H54 (cell line): ENCODE measurements at regions not wholly inside any gene's neighbourhood (a gene's known extent, or its start where the extent isn't known, plus 50 kb on each side); places are given as distances from the start of the nearest gene placed in this dataset.
"Not testable (repeated sequence)": the region's sequence is repeated elsewhere in the genome, so short reads cannot be mapped to it uniquely, and the experiment has no call there.

Experiments used
- DNase-seq: peaks from one replicate; pipeline ENCODE4 v3.0.0; 2011; ENCODE audit warnings: low spot score, mixed read lengths; ENCODE audit not compliant: insufficient read length
- FAIRE-seq: peaks from 3 replicates; lab custom pipeline; 2011; peaks lifted over from hg19 to GRCh38; lab: Jason Lieb, UNC
- POLR2A ChIP-seq: IDR thresholded peaks from 2 replicates; pipeline ENCODE4 v1.6.1; 2011; ENCODE audit warnings: low read depth, mild to moderate bottlenecking, low read length

DNA sequence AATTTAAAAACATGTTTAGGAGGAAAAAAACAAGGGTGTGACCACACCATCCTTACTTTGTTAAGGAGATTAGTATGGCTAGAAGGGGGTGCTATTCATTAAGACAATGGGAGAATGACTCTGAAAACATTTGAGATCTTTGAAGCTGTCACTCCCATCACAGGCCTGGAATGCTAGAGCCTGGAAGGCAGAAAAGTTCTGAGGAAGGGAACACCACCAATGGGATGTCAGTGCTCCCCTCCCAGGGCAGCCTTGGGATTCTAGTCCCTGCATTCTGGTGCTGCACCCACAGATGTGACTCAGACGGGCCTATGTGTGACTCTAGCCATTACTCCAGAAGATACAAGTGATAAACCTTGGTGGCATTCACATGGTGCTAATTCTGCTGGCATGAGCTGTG is 162.2 kb upstream of the ANXA10 start:
- no peak for TF ChIP-seq POLR2A
- FAIRE-seq (no peak), DNase-seq (no peak)

DNA sequence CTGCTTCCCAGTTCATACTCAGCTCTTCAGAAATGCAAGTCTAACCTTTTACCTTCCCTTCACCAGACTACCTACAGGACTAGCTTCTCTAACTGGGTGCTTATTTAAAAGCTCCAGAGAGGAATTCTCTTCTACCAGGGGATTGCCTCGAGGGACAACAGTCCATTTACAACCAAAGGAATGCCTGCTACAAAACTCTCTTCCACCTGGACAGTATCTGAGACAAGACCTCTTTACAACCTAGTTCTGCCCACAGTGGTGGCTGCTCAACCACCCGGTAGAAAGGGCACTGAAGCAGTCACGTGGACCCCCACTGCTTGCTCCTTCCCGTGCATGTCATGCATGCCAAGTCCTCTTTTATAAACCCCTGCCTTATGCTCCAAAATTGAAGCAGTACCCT is 158.1 kb upstream of the ANXA10 start:
- DNase-seq (no peak), FAIRE-seq (no peak)
- TF ChIP-seq POLR2A = no peak

DNA sequence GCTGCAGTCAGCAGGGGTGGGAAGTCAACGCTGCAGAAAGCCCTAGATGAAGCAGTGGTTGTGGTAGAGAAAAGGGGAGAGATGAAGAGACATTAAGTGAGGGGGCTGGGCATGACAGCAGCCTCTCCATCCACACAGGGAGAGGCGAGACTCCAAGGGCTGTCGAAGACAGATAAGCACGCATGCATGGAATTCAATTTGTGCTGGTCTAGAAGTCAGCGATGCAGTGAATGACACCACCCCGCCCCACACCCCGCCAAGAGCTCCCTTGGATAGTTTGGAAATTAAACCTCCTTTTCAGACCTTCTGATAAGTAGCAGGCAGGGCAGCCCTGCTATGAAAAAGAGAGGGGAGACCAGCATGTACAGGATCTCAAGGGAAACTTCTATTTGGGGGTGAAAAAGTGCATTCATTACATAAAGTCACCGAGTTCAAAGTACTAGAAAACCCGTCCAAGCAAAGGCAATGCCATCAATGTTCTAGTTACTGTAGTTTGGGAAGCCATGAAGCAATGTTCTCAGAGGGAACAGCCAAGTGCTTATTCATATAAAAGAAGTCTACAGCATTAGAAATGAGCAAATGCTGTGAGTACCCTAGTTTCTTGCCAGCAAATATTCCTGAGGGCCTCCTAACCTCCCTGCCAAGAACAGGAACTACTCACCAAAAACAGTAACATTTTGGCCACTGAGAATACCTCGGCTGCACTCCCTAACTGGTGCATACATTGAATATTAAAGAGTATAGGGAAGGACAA is 152.3 kb upstream of the ANXA10 start:
- TF ChIP-seq POLR2A = no peak
- FAIRE-seq = no peak
- no peak for DNase-seq

DNA sequence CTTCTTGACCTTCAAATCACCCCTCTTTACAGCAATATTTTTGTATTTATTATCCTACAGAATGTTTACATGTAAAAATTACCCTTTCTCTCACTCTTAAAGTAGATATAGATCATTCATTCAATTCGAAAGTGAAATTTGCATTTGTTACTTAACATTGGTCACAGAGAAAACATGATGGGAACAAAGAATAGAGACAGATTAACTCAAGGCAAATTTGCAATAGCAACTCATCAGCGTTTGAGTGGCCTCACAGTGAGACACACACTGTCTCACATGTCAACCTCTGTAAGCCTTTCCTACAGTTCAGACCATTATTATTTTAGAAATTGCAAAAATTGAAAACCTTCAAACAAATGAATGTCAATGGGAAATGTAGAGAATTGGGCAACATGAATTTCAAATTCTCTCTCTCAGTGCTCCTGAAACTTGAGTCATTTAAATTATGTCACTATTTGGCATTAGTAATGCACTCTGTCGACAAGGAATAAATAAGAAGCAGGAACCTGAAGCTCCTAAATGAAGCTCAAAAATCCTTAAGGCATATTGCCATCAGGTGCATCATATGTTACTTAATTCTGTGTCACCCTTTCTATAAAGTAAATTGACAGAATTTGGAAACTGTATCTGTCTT is 148.3 kb upstream of the ANXA10 start:
- FAIRE-seq (no peak), DNase-seq (no peak)
- no peak for TF ChIP-seq POLR2A

DNA sequence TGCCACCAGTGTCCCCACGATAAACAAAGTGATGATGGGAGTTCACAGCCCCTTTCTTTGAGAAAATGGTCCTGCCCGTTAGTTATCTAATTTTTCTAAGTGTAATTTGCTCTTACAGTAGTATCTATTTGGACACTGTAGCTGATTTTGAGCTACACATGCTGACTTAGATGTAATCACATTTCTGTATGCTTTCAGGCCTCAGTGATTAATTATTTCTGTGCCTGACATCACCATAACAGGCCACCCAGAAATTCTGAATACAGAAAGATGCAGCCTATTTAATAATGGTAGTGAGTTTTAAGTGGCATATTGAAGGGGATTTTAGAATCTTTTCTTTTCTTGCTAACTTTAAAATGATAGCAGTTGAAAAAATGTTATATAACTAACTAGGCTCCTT is 147.6 kb upstream of the ANXA10 start:
- FAIRE-seq = no peak
- no peak for TF ChIP-seq POLR2A
- no peak for DNase-seq

DNA sequence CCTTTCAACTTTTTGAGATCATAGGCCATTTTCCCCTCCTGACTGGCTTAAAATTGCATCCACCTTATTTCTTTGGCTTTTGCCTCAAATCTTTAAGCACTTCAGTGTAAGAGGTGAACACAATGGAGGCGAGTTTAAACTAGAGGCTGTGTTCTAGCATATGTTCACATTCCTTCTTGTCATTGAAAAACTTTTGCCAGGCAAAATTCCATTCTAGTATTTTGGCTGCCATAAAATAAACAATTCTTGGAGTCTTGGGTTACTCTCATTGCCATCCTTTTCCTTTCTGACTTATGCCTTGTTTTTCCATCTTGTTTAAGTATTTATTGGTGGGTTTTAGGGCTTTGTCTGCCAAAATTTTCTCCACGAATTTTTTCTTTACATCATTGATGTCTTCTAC is 137.3 kb upstream of the ANXA10 start:
- DNase-seq (no peak), FAIRE-seq (no peak)
- TF ChIP-seq POLR2A = no peak

- TF ChIP-seq POLR2A = no peak
- FAIRE-seq (no peak), DNase-seq (no peak)
Observed at GRCh38 chr4:167956676-167957075, 135.7 kb upstream of the ANXA10 start.

DNA sequence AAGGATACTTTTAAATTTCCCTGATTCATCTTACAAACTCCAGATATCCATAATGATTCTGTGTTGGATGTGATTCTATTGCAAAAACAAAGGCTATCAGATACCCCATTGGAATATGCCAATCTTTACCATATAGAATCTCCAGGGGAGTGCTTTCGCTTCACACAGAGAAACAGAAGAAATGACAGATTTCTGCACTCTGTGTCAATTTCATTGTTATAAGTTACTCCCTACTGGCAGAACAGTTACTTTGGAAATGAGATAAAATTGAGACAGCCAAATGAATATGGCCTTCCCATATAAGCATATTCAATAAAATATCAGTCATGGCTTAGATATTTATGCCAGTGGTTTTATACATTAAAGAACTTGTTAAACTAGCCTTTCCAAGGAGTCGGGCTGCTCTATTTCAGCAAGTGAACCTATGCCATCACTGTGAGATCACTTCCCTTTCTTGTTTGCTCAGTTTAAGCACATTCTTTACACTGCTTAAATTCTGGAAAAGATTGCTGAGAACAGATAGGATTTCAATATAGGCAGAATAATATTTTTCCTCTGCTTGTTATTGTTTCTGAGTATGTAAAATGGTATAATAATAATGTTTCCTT is 127.5 kb upstream of the ANXA10 start:
- no peak for DNase-seq
- no peak for TF ChIP-seq POLR2A
- FAIRE-seq = no peak

DNA sequence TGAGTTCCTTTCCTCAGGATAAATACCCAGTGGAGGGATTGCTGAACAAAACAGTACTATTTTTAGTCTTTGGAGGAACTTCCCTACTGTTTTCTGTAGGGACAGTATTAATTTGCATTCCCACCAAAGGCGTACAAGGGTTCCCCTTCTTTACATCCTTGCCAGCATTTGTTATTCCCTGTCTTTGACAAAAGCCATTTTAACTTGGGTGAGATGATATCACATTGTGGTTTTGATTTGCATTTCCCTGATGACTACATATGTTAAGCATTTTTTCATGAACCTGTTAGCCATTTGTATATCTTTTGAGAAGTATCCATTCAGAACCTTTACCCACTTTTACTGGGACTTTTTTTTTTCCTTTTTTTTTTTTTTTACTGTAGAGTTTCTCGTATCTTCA is 126.2 kb upstream of the ANXA10 start:
- no peak for TF ChIP-seq POLR2A
- no peak for FAIRE-seq
- no peak for DNase-seq

- no peak for DNase-seq
- no peak for TF ChIP-seq POLR2A
- no peak for FAIRE-seq
Observed at GRCh38 chr4:167973513-167973912, 118.8 kb upstream of the ANXA10 start.

DNA sequence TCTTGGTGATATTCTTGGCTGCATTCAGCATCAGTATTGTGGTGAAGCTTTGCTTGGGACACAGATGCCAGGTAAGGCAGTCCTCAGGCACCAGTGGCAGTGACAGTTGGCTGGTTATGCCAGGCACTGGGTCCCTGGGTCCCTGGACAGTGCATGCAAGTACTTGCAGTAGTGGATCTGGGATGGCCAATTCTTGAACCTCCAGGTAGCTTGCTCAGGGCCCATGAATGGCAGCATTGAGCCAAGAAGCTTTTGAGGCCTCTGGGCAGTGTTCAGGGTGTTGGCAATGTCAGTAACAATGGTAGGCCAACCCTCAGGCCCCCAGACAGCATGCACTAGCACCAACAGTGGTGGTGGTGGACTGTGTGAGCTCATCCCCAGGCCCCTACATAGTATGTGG is 106.8 kb upstream of the ANXA10 start:
- TF ChIP-seq POLR2A = no peak
- no peak for FAIRE-seq
- DNase-seq = no peak

GRCh38 chr4:167986044-167986443 is 106.3 kb upstream of the ANXA10 start:
- DNase-seq (no peak), FAIRE-seq (no peak)
- no peak for TF ChIP-seq POLR2A

DNA sequence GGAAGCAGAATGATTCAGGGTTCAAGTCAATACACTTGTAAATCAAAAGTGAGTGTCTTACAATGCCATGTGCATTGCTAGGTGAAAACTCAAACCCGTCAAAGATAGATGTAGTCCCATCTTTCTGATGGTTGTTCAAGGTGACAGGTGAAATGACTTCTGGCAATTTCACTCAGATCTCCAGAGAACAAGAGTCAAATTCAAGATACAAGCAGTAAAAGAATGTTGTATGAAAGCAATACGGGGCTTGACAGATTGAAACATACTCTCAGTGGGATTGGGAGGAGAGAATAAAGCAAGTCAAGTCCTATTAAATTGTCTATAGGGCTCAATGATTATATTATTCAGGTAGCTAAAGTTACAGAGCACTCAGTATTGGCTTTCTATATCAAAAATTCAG is 105.1 kb upstream of the ANXA10 start:
- FAIRE-seq (no peak), DNase-seq (no peak)
- TF ChIP-seq POLR2A = no peak

DNA sequence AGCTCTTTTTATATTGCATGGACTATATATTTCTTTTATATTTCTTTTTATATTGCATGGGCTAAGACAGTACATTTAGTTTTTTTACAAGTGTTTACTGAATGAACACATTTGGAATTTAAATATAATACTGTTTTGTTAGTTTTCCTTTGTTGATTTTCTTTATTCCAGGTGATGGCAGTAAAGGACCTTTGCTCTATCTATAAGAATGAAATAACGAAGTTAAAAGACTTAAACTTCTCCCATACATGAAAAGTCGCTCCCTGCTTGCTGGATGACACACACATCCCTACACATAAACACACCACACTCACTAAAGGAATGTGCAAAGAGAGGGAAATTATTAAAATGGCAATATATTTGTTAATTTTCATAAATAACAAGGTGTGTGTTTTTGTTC is 102.5 kb upstream of the ANXA10 start:
- FAIRE-seq = no peak
- TF ChIP-seq POLR2A = no peak
- no peak for DNase-seq

GRCh38 chr4:168008112-168008511 is 84.2 kb upstream of the ANXA10 start:
- DNase-seq, FAIRE-seq: not testable (repeated sequence)
